GM12891 (cell line): ENCODE measurements at regions not wholly inside any gene's neighbourhood (a gene's known extent, or its start where the extent isn't known, plus 50 kb on each side); places are given as distances from the start of the nearest gene placed in this dataset.

ENCODE experiments used
- POU2F2 ChIP-seq: IDR thresholded peaks from 2 replicates; pipeline ENCODE4 v1.6.1; 2011; ENCODE audit warnings: low read depth, mild to moderate bottlenecking, control low read depth, low read length, moderate library complexity
- TAF1 ChIP-seq: IDR thresholded peaks from 2 replicates; pipeline ENCODE4 v1.6.1; 2011; ENCODE audit warnings: low read depth, low read length, control low read depth

DNA sequence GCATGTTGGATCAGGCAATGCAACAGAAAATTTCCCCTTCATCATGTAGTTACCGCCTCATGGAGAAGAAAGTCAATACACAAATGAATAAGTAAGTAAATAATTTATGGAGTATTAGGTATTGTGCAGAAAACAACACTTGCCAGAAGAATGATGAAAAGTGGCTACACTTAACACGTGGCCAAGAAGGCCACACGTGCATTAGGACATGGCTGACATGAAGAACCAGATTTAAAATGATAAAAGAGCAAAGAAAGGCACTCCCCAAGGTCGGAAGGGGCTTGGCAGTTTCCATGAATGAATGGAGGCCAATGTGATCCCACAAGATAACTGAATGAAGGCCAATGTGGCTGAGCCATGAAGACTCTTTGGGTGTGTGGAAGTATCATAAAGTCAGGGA lies 447.2 kb downstream of the DOK5 start:
- no peak for TF ChIP-seq POU2F2
- no peak for TF ChIP-seq TAF1
